ENCODE measurements at regions not wholly inside any gene's neighbourhood (a gene's known extent, or its start where the extent isn't known, plus 50 kb on each side); places are given as distances from the start of the nearest gene placed in this dataset.

DNA sequence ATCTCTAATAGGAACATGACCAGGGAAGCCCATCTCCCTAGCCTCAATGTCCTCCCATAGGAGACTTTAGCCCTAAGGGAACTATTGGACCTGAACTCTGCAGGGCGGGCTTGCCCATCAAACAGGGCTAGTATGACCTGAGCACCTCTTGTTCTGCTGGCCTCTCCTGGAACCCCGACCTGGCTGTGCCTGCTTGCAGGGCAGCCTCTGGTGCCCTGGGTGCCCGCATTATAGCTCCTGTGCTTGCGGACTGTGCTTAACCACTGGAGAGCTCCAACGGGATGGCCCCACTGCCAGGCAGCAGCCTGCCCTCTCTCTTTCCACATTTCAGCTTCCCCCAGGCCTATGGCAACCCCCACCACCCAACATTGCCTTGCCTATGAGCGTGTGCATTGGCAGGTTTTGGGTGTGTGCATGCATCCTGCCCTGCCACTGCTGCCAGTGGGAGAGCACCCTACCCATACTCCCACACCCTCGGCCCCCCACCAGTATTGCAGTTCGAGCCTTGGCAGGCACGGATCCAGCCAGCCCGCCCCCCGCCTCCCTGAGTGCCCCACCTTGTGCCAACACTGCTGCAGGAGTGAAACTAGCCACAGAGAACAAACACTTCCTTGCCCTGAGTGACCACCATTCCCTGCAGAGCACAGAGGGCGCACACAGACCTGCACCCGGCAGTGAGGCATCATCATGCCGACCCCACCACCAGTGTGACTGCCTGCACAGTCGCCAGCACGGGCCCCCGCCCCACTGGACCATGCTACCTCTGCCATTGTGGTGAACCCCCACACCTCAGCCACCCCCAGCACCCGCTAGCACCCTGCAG, 1123.8 kb upstream of the CDH6 start:
- TF ChIP-seq, protein P1, sequence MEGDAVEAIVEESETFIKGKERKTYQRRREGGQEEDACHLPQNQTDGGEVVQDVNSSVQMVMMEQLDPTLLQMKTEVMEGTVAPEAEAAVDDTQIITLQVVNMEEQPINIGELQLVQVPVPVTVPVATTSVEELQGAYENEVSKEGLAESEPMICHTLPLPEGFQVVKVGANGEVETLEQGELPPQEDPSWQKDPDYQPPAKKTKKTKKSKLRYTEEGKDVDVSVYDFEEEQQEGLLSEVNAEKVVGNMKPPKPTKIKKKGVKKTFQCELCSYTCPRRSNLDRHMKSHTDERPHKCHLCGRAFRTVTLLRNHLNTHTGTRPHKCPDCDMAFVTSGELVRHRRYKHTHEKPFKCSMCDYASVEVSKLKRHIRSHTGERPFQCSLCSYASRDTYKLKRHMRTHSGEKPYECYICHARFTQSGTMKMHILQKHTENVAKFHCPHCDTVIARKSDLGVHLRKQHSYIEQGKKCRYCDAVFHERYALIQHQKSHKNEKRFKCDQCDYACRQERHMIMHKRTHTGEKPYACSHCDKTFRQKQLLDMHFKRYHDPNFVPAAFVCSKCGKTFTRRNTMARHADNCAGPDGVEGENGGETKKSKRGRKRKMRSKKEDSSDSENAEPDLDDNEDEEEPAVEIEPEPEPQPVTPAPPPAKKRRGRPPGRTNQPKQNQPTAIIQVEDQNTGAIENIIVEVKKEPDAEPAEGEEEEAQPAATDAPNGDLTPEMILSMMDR (conservative IDR thresholded peaks at IDR 0.05): no peak
- no peak overlapping the region for H2BK15ac ChIP-seq (ENCODE audit: low read depth, low read length)
- Mint-ChIP-seq H3K4me1 (no peaks in the 10 kb centered on the region), H3K9me3 (peaks cover 0 to 2% of the 10 kb centered on the region in 2 experiments; a peak in 2 of 5 replicates), H3K27me3 (ENCODE audit: low read depth) (no peaks in the 10 kb centered on the region), H3K36me3 (ENCODE audit: insufficient read depth in 1 of 3, low read depth in 3 of 3) (no peaks in the 10 kb centered on the region; a peak in 1 of 7 replicates), H3K27ac (peak overlapping the region in 1 of 3 experiments; percentile 40; a peak in 1 of 7 replicates), H3K4me3 (no peak overlapping the region; a peak in 1 of 5 replicates)
- H2BK12ac ChIP-seq (ENCODE audit: insufficient read length, low read depth, low read length): no peak overlapping the region
- H3K4me2 ChIP-seq (ENCODE audit: insufficient read depth, insufficient read length, low read length): no peak overlapping the region
- no peak overlapping the region; the same call in 1 of the 2 replicates for H3K14ac ChIP-seq (ENCODE audit: insufficient read depth, low read length)
- WGBS (ENCODE audit: extremely low coverage, insufficient read length, low lambda C conversion rate): no CpG with 5 or more reads among the region's 18 CpGs
- H4K5ac ChIP-seq (ENCODE audit: insufficient read length, low read depth, low read length): no peak overlapping the region
- no peak overlapping the region for H3T11ph ChIP-seq (ENCODE audit: low read length)
- H3K23ac ChIP-seq (ENCODE audit: insufficient read length, low read depth, low read length): no peak overlapping the region
- no peak overlapping the region for H3K27ac ChIP-seq (ENCODE audit: insufficient read length, low read depth, low read length)
- no peaks in the 10 kb centered on the region for H3K79me2 ChIP-seq (ENCODE audit: insufficient read depth, low read length)
- no peak overlapping the region for H4K91ac ChIP-seq (ENCODE audit: insufficient read length, low read depth, low read length)
- no peak overlapping the region for H4K8ac ChIP-seq (replicated peaks; ENCODE audit: insufficient read length, low read depth, low read length)
- no peak overlapping the region for H2AFZ ChIP-seq (ENCODE audit: low read length)
- no peak overlapping the region for H2AK5ac ChIP-seq (ENCODE audit: insufficient read length, low read length)
- no peaks in the 10 kb centered on the region for H3K4me1 ChIP-seq (ENCODE audit: insufficient read depth, low read length)
- no peaks in the 10 kb centered on the region for H3K79me1 ChIP-seq (ENCODE audit: insufficient read depth, low read depth, low read length, poor library complexity, severe bottlenecking)
- H2BK20ac ChIP-seq (ENCODE audit: low read depth, low read length, poor library complexity, severe bottlenecking): no peak overlapping the region
- no peak overlapping the region for H3K4ac ChIP-seq (ENCODE audit: low read depth, low read length)
- H4K20me1 ChIP-seq (ENCODE audit: control insufficient read depth, insufficient read depth, insufficient read length): no peaks in the 10 kb centered on the region
- H3K18ac ChIP-seq (ENCODE audit: insufficient read length, low read depth, low read length): no peak overlapping the region
- H3K9ac ChIP-seq (ENCODE audit: extremely low read depth, insufficient read length, low read length): no peak overlapping the region
- no peak overlapping the region for H2BK120ac ChIP-seq (ENCODE audit: low read depth, low read length, poor library complexity, severe bottlenecking)
- no peak overlapping the region for H3K56ac ChIP-seq (ENCODE audit: insufficient read length, low read depth, low read length)
- H2BK5ac ChIP-seq (ENCODE audit: insufficient read length, low read length): no peak overlapping the region
- H3K23me2 ChIP-seq (ENCODE audit: insufficient read length, low read depth, low read length, poor library complexity, severe bottlenecking): no peaks in the 10 kb centered on the region
- DNase-seq: no peak
- no peaks in the 10 kb centered on the region for H3K27me3 ChIP-seq (ENCODE audit: insufficient read depth, low read length)
- no peaks in the 10 kb centered on the region for H3K9me3 ChIP-seq (ENCODE audit: control insufficient read depth, low read depth, low read length)

All from H9 (cell line).